ENCODE measurements at regions not wholly inside any gene's neighbourhood (a gene's known extent, or its start where the extent isn't known, plus 50 kb on each side); places are given as distances from the start of the nearest gene placed in this dataset.

DNA sequence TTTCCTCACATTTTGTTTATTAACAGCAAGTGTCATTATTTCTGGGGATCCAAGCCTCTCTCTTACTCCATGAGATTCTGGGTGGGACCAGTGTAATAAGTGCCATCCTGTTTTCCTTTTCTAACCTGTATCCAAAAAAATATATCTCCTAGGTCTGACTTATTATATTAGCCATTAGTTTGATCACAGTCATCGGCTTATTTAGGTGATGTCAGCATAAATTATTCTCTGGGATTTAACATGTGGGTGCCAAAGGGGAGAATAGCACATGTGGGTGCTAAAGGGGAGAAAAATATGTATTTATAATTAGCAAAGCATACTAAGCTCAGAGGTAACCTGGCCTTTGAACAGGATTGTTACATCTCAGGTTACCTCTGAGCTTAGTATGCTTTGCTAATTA, 293.8 kb upstream of the SEMA3D start:
- no peaks in the 10 kb centered on the region for H3K4me1 Mint-ChIP-seq (ENCODE audit: low read depth in 2 of 2)
- H3K27me3 Mint-ChIP-seq: no peaks in the 10 kb centered on the region
- ATAC-seq (replicated peaks) (no peak), DNase-seq (no peak)
- H3K36me3 Mint-ChIP-seq (ENCODE audit: insufficient read depth): no peaks in the 10 kb centered on the region
- no peak overlapping the region for H3K27ac Mint-ChIP-seq
- no peak overlapping the region for H3K4me3 Mint-ChIP-seq
- H3K9me3 Mint-ChIP-seq: peaks cover 0 to 5% of the 10 kb centered on the region in 2 donors

DNA sequence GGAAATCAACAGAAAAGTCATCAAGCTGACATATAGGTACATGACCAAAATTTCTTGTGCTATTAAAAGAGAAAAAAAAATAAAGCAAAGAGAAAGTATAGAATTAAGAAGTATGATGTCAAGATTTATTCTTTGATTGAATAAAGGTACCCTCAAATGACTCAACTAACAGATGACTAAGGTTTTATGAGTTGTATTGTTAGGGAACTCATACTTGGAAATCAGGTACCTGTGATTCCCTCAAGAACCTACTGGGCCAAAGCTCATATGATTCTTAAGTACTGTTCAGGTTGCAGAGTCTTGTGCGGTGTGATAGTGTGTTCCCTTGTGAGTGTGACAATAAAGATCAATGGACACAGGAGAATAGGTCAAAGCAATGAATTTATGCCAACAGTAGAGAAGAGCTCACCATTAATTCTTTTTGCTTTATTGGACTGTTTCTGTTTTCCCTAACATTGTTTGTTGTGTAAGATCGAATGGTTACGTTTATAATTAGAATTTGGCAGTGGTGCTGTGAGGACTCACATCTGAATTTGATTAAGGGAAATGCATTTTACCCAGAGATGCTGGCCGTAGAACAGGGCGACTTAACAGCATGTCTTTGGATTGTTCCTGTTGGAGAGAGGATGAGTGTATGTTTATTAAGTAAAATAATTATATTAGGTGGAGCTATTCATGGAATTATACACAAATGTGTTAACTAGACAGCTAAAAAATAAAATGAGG, 293.2 kb upstream of the SEMA3D start:
- no peaks in the 10 kb centered on the region for H3K27me3 Mint-ChIP-seq
- DNase-seq (no peak), ATAC-seq (replicated peaks) (no peak)

DNA sequence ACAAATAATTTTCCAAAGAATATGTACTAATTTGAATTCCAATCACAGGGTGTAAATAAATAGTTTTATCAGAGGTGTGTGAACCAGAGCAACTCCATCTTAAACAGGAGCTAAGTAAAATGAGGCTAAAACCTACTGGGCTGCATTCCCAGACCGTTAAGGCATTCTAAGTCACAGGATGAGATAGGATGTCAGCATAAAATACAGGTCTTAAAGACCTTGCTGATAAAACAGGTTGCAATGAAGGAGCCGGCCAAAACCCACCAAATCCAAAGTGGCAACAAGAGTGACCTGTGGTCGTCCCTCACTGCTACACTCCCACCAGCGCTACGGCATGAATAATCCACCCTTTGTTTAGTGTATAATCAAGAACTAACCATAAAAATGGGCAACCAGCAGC, 291.7 kb upstream of the SEMA3D start:
- Mint-ChIP-seq H3K9me3 (peaks cover 0 to 5% of the 10 kb centered on the region in 2 donors), H3K4me1 (ENCODE audit: low read depth in 2 of 2) (no peaks in the 10 kb centered on the region), H3K27me3 (no peaks in the 10 kb centered on the region), H3K4me3 (no peak overlapping the region), H3K27ac (no peak overlapping the region), H3K36me3 (ENCODE audit: insufficient read depth) (no peaks in the 10 kb centered on the region)
- no peak for ATAC-seq (replicated peaks)
- DNase-seq: no peak

More for the DNA sequence above, 293.2 kb upstream of the SEMA3D start:
- no peaks in the 10 kb centered on the region for H3K4me1 Mint-ChIP-seq (ENCODE audit: low read depth in 2 of 2)
- H3K9me3 Mint-ChIP-seq: peaks cover 0 to 5% of the 10 kb centered on the region in 2 donors
- H3K36me3 Mint-ChIP-seq (ENCODE audit: insufficient read depth): no peaks in the 10 kb centered on the region
- no peak overlapping the region for H3K4me3 Mint-ChIP-seq
- no peak overlapping the region for H3K27ac Mint-ChIP-seq

DNA sequence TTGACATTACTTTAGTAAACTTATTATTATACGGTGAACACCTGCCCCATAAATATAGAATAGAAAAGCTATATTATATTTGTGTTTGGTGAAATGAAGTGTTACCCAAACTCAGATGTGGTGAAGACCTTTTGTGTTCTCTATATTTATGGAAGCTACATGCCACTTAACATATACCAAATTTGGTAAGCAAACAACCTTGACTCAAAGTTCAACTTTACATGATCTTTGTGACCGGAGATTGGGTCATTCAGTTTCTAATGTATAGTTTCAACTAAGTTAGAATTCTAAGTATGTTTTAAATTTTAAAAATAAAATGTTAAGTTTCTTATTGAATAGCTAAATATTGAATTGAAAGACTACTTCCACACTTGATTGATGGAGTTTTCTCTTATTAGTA, 288.6 kb upstream of the SEMA3D start:
- Mint-ChIP-seq H3K4me3 (no peak overlapping the region), H3K27me3 (no peaks in the 10 kb centered on the region), H3K9me3 (peaks cover 0 to 4% of the 10 kb centered on the region in 2 donors), H3K27ac (no peak overlapping the region), H3K36me3 (ENCODE audit: insufficient read depth) (no peaks in the 10 kb centered on the region), H3K4me1 (ENCODE audit: low read depth in 2 of 2) (no peaks in the 10 kb centered on the region)
- DNase-seq (no peak), ATAC-seq (replicated peaks) (no peak)

DNA sequence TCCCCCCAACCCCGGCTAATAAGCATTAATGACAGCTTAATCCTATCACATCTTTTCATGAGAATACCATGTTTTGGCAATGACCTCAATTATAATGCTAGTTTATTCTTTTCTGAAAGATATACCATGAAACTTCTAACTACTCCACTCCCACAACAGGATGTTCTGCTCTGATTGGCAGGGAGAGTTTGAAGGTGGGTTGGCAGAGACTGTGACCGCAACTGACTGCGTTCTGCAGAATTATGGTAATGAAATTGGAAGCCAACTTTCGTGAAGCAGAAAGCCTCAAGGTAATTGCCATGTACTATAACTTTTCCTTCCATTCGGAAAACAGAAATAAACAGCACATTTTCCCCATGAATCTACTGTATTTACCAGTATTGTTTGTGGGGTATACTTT, 288.2 kb upstream of the SEMA3D start:
- Mint-ChIP-seq H3K36me3 (ENCODE audit: insufficient read depth) (no peaks in the 10 kb centered on the region), H3K4me3 (no peak overlapping the region), H3K4me1 (ENCODE audit: low read depth in 2 of 2) (no peaks in the 10 kb centered on the region), H3K27me3 (no peaks in the 10 kb centered on the region), H3K9me3 (peaks cover 0 to 4% of the 10 kb centered on the region in 2 donors), H3K27ac (no peak overlapping the region)
- DNase-seq (no peak), ATAC-seq (replicated peaks) (no peak)

DNA sequence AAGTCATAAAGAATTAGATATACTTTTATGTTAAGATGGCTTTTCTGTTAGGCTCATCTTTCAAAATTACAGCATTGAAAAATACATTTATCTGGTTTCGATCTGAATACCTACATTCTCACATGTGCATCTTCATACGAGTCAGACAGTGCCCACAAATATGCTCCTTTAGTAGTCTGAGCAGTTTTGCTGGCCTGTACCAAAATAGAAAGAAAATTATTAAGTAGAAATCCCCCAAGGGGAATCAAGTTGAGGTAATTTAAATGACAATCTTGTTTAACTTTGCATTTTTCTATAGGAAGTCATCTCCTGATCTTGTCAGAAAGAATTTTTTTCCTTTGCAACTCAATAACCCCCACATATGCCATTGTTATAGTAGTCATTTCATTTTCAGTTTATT, 287.4 kb upstream of the SEMA3D start:
- Mint-ChIP-seq H3K9me3 (peaks cover 0 to 2% of the 10 kb centered on the region in 2 donors), H3K36me3 (ENCODE audit: insufficient read depth) (no peaks in the 10 kb centered on the region), H3K4me3 (no peak overlapping the region), H3K27me3 (no peaks in the 10 kb centered on the region), H3K4me1 (ENCODE audit: low read depth in 2 of 2) (no peaks in the 10 kb centered on the region), H3K27ac (no peak overlapping the region)
- ATAC-seq (replicated peaks) (no peak), DNase-seq (no peak)

DNA sequence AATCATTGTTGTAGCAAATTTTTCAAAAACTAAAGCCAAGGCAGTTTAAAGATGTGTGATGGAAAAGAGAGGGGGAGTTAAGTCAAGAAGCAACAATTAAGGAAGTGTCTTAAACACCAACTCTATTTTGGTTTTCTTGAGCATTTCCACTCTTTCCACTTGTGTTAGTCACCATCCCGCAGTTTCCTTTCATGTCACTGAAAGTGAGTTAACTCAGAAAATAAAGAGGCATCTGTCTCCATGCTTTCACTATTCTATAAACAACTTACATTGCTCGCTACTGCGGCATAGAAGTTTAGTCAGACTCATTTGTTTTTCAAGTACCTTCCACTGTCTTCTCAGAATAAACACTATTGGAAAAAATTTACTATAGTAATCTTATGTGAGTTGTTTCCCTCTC, 284.9 kb upstream of the SEMA3D start:
- Mint-ChIP-seq H3K4me1 (ENCODE audit: low read depth in 2 of 2) (no peaks in the 10 kb centered on the region), H3K4me3 (no peak overlapping the region), H3K27ac (no peak overlapping the region), H3K36me3 (ENCODE audit: insufficient read depth) (no peaks in the 10 kb centered on the region), H3K9me3 (peaks cover 4 to 8% of the 10 kb centered on the region in 2 donors), H3K27me3 (no peaks in the 10 kb centered on the region)
- ATAC-seq (replicated peaks): no peak
- DNase-seq: no peak

DNA sequence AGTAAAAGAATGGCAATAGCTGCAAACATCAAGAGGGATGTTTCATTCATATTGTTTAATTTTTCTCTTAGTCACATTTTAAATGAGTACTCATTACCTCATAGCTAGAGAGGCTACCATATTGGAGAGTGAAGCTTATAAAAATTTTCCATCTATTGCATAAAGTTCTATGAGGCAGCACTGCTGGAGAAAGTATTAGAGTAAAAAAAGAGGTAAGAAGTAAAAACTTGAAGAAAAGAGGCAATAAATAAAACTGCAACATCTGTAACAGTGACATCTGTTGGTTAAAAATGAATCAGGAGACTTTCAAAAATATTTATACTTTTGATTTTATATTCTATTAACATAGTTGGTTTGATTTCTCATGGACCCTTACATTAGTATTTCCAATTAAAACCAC, 284.5 kb upstream of the SEMA3D start:
- H3K27ac Mint-ChIP-seq: no peak overlapping the region
- H3K36me3 Mint-ChIP-seq (ENCODE audit: insufficient read depth): no peaks in the 10 kb centered on the region
- ATAC-seq (replicated peaks) (no peak), DNase-seq (no peak)
- no peaks in the 10 kb centered on the region for H3K4me1 Mint-ChIP-seq (ENCODE audit: low read depth in 2 of 2)
- H3K27me3 Mint-ChIP-seq: no peaks in the 10 kb centered on the region
- no peak overlapping the region for H3K4me3 Mint-ChIP-seq
- H3K9me3 Mint-ChIP-seq: peaks cover 4 to 8% of the 10 kb centered on the region in 2 donors

DNA sequence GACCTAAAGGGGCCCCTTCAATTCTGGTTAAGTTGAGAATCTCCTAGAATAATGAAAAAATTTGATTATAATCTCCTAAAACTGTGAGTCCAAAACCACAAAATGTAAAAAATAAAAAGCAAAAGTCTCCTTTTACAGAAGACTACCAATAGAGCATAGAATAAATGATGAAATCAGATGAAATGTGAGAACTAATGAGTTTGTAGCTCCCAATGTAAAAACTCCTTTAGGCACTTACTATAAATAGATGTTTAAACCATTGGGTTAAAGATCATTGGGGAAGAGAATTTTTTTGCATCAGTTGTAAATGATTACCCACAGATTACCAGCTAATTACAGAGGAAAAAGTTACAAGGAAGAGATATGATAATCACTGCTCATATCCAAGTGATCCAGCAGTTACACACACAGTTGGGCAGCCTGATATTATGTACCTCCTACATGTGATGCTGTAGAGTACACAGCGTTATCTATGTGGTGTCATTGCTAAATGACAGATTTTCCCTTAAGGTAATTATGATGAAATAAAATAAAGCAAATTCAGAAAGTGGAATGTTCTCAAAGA, 282.7 kb upstream of the SEMA3D start:
- H3K27ac Mint-ChIP-seq: no peak overlapping the region
- H3K4me1 Mint-ChIP-seq (ENCODE audit: low read depth in 2 of 2): no peaks in the 10 kb centered on the region
- H3K36me3 Mint-ChIP-seq (ENCODE audit: insufficient read depth): peaks cover 3% of the 10 kb centered on the region
- ATAC-seq (replicated peaks) (no peak), DNase-seq (no peak)
- no peak overlapping the region for H3K4me3 Mint-ChIP-seq
- H3K27me3 Mint-ChIP-seq: no peaks in the 10 kb centered on the region
- peaks cover 4 to 13% of the 10 kb centered on the region in 2 donors for H3K9me3 Mint-ChIP-seq

DNA sequence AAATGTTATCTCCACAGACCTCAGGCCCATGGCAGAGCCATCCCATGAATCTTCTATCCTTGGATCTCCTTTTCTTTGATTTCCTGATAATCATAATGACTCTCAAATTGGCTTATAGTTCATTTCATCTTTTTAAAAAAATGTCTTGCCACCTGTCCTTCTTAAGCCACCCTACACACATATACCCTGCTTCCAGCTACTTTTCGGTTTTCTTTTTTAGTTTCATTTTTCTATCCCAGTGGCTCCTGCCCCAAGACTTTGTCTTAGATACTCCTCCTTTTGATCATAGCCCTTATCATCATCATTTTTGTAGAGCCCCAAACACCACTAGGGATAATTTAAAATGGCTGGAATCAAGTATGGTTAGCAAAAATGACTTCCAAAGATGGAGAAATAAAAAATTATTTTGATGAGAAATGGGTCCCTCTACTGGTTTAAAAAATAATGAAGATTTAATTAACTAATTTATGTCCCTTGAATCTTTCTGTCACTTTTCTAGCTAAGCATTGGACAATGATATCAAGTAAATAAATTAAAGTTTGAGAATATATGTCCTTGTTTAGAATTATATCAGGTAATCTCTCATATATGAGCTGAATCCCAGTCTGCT, 277.3 kb upstream of the SEMA3D start:
- no peak overlapping the region for H3K4me3 Mint-ChIP-seq
- H3K27me3 Mint-ChIP-seq: no peaks in the 10 kb centered on the region
- peaks cover 4 to 21% of the 10 kb centered on the region in 2 donors for H3K9me3 Mint-ChIP-seq
- peaks cover 3% of the 10 kb centered on the region for H3K36me3 Mint-ChIP-seq (ENCODE audit: insufficient read depth)
- H3K27ac Mint-ChIP-seq: no peak overlapping the region
- DNase-seq: no peak
- no peak for ATAC-seq (replicated peaks)
- no peaks in the 10 kb centered on the region for H3K4me1 Mint-ChIP-seq (ENCODE audit: low read depth in 2 of 2)

DNA sequence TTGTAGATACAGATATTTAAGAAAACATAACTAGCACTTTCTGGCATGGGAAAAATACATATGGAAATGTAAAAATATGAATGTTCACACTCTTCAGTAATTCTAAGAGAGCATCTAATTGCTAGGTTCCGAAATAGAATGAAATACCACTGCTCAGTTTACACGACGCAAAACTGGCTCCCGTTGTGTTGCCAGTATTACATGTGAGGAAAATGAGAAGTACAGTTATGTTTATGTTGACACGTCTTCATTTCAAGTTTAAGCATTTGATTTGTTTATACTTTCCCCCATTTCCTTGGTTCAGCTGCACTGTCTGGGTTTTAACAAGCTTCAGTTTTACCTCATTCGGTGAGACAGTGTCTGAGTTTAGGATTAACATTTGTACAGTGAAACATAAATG, 275.8 kb upstream of the SEMA3D start:
- H3K27ac Mint-ChIP-seq: no peak overlapping the region
- peaks cover 4 to 19% of the 10 kb centered on the region in 2 donors for H3K9me3 Mint-ChIP-seq
- no peak for ATAC-seq (replicated peaks)
- DNase-seq: no peak
- H3K4me3 Mint-ChIP-seq: no peak overlapping the region
- H3K4me1 Mint-ChIP-seq (ENCODE audit: low read depth in 2 of 2): no peaks in the 10 kb centered on the region
- H3K36me3 Mint-ChIP-seq (ENCODE audit: insufficient read depth): peaks cover 3% of the 10 kb centered on the region
- no peaks in the 10 kb centered on the region for H3K27me3 Mint-ChIP-seq

DNA sequence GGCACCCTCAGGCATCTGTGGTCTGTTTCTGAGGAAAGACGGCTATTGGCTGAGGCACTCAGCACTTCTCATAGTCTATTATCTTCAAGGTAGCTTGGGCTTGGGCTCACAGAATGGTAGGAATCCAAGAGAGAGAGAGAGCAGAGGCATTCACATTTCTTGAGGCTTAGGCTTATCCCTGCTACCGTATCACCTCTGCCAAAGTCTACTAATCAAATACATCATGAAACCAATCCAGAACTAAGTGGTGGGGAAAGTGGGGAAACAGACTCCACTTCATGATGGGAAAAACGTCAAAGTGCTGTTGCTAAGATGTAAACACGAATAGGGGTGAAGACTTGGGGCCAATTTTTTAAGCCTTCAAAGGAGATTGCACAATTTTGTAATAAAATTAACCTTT, 271.1 kb upstream of the SEMA3D start:
- no peaks in the 10 kb centered on the region for H3K4me1 Mint-ChIP-seq (ENCODE audit: low read depth in 2 of 2)

DNA sequence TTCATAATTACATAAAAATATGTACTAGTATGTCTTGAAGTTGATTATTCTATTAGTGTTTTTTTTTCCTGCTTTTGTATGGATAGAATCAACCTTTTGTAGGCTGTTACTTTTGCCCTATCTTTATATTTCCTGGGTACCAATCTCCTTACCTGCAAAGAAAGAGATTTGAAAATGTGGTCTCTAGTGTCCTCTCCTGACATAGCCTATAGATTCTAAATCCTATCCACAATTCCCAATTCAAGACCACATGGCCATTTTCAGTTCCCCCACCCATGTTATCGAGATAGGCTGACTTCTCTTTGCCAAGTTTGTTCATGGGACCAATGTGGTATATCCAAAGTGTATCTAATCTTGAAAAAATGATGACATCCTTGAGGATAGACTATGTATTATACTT, 269.4 kb upstream of the SEMA3D start:
- H3K9me3 Mint-ChIP-seq: peaks cover 1 to 6% of the 10 kb centered on the region in 2 donors
- H3K4me3 Mint-ChIP-seq: no peak overlapping the region

More for the DNA sequence above, 271.1 kb upstream of the SEMA3D start:
- no peaks in the 10 kb centered on the region for H3K36me3 Mint-ChIP-seq (ENCODE audit: insufficient read depth)
- no peak for ATAC-seq (replicated peaks)
- no peaks in the 10 kb centered on the region for H3K27me3 Mint-ChIP-seq
- no peak overlapping the region for H3K27ac Mint-ChIP-seq
- H3K9me3 Mint-ChIP-seq: peaks cover 1 to 6% of the 10 kb centered on the region in 2 donors
- H3K4me3 Mint-ChIP-seq: no peak overlapping the region
- DNase-seq: no peak

DNA sequence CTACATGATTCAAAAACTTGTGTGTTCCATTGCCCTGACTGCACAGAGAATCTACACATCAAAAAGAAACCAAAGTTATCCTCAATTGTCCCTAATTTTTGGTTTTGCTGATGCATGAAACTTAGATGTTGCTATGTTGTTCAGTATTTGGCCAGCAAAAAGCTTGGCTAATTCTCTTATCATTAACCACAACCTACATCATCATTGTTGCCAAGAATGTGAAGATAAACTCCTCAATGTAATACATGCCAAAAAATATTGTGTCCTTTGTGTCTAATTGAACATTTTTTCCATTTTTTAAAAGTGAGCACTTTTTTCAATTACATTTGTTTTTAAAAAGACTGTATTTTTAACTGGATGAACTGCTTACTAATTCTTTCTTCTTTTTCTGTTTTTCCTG, 268.0 kb upstream of the SEMA3D start:
- no peak for ATAC-seq (replicated peaks)
- H3K36me3 Mint-ChIP-seq (ENCODE audit: insufficient read depth): no peaks in the 10 kb centered on the region
- H3K27ac Mint-ChIP-seq: no peak overlapping the region
- H3K9me3 Mint-ChIP-seq: peaks cover 1 to 6% of the 10 kb centered on the region in 2 donors
- H3K27me3 Mint-ChIP-seq: no peaks in the 10 kb centered on the region
- no peaks in the 10 kb centered on the region for H3K4me1 Mint-ChIP-seq (ENCODE audit: low read depth in 2 of 2)
- no peak for DNase-seq
- H3K4me3 Mint-ChIP-seq: no peak overlapping the region

More for the DNA sequence above, 269.4 kb upstream of the SEMA3D start:
- H3K27ac Mint-ChIP-seq: no peak overlapping the region
- no peaks in the 10 kb centered on the region for H3K36me3 Mint-ChIP-seq (ENCODE audit: insufficient read depth)
- H3K27me3 Mint-ChIP-seq: no peaks in the 10 kb centered on the region
- no peak for ATAC-seq (replicated peaks)
- DNase-seq: no peak
- no peaks in the 10 kb centered on the region for H3K4me1 Mint-ChIP-seq (ENCODE audit: low read depth in 2 of 2)
